AG04449 (cell line): ENCODE measurements at regions not wholly inside any gene's neighbourhood (a gene's known extent, or its start where the extent isn't known, plus 50 kb on each side); places are given as distances from the start of the nearest gene placed in this dataset.
"Not testable (repeated sequence)": the region's sequence is repeated elsewhere in the genome, so short reads cannot be mapped to it uniquely, and the experiment has no call there.

Experiments used
- CTCF ChIA-PET: fragments of 350-600 bp; formaldehyde crosslinking; extraction: SDS; loops from one replicate; lab custom pipeline; 2021; ENCODE audit warnings: antibody characterized with exemption; lab: Yijun Ruan, JAX
- POLR2A ChIA-PET: fragments of 400-600, 350-600 bp; formaldehyde crosslinking; extraction: SDS; loops from one replicate; lab custom pipeline; 2020; ENCODE audit warnings: antibody characterized with exemption, inconsistent platforms; lab: Yijun Ruan, JAX
- DNase-seq: peaks from one replicate; pipeline ENCODE4 v3.0.0-alpha.2; 2010; ENCODE audit warnings: low read depth, low spot score
- H3K4me3 ChIP-seq: 2 replicates; pipeline ENCODE4 v1.5.1; 2011; ENCODE audit warnings: low read depth, mild to moderate bottlenecking, control low read depth, low read length
- TF ChIP-seq, protein P1 (sequence below): IDR thresholded peaks from one replicate; pipeline ENCODE4 v1.5.1; 2011; ENCODE audit warnings: mild to moderate bottlenecking, moderate library complexity, low read length, control low read depth, inconsistent platforms; ENCODE audit not compliant: insufficient read depth; ENCODE audit errors: missing control alignments

DNA sequence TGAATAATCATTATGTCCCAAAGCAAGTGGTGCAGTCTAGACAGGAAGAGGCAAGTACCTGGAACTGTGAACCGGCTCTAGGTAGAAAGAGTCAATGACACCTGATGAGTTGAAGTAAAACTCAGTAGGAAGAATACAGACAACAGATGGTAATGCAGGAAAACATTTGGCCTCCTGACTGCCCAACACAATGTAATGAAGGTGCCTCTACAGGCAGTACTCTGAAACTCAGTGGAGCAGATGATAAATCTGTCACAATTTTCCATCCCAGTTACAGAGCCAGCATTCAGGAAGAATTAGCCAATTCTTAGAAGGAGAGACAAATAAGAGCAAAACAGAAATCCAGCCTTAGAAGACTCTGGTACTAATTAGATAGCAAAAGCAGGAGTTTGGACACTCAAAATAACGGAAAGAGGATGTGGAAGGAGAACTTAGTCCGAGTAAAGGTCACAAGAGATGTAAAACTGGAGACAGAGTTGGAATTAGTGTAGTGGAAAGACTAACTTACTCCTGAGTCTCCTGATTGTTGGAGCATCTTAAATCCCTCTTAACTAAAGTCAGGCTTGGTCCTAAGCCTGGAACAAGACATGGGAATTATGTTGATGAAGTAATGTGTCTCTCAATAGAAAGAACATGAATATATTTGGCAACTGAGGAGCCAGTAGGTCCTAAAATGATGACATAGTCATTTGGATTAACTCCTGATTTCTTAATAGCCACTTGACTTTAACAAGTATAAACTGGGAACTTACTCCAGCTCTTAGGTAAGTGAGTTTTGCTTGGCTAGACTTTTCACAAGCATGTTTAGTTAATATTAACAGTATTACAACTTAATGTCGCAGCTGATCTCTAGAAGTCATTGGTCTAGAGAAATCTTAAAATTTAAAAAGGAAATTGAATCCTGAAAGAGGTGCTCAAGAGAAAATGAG, 457.3 kb upstream of the MIR17HG start:
- TF ChIP-seq, protein P1, sequence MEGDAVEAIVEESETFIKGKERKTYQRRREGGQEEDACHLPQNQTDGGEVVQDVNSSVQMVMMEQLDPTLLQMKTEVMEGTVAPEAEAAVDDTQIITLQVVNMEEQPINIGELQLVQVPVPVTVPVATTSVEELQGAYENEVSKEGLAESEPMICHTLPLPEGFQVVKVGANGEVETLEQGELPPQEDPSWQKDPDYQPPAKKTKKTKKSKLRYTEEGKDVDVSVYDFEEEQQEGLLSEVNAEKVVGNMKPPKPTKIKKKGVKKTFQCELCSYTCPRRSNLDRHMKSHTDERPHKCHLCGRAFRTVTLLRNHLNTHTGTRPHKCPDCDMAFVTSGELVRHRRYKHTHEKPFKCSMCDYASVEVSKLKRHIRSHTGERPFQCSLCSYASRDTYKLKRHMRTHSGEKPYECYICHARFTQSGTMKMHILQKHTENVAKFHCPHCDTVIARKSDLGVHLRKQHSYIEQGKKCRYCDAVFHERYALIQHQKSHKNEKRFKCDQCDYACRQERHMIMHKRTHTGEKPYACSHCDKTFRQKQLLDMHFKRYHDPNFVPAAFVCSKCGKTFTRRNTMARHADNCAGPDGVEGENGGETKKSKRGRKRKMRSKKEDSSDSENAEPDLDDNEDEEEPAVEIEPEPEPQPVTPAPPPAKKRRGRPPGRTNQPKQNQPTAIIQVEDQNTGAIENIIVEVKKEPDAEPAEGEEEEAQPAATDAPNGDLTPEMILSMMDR: no peak
- ChIA-PET POLR2A (no interaction called here), CTCF (no interaction called here)
- no peak overlapping the region for H3K4me3 ChIP-seq
- no peak for DNase-seq

DNA sequence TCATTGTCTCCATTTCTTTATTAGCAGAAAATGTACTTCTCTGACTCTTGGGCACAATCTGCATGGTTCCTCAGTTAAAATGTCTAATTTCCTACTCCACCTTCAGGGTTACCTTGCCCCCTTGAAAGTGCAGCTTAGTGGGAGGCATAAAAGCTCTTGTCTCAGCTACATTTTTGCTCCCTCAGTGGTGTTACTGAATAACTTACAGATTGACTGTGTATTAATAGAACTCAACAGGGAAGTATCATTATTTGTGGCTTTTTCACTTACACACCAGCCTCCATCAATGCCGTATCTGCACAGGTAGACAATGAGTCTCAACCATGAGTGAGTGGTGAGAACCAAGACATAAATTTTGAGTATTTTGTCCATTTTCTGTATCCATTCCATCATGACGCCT, 456.2 kb upstream of the MIR17HG start:
- TF ChIP-seq, protein P1: no peak
- CTCF ChIA-PET: no interaction called here
- POLR2A ChIA-PET: no interaction called here
- no peak for DNase-seq
- no peak overlapping the region for H3K4me3 ChIP-seq

DNA sequence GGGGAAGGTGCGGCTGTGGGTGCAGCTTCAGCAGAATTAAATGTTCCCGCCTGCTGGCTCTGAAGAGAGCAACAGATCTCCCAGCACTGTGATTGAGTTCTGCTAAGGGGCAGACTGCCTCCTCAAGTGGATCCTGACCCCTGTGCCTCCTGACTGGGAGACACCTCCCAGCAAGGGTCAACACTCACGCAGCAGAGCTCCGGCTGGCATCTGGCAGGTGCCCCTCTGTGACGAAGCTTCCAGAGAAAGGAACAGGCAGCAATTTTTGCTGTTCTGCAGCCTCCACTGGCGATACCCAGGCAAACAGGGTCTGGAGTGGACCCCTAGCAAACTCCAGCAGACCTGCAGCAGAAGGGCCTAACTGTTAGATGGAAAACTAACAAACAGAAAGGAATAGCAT, 454.3 kb upstream of the MIR17HG start:
- POLR2A ChIA-PET, H3K4me3 ChIP-seq, DNase-seq, CTCF ChIA-PET: not testable (repeated sequence)

DNA sequence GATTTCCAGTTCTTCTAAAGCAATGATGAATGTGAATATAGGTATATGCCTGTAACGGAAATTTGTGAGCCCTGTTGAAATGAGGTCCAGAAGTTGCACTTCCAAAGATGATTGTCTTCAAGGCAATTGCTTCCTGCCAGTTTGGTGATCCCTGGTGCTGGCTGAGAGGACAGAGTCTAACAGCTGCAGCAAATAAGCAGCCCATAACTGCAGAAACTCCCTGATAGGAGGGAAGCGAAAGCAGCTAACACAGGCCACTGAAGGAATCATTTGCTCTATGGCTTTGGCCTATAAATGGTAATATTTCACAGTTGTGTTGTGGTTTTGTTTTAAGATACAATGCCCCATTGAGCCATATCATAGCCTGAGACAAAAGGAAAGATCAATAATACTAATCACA, 451.5 kb upstream of the MIR17HG start:
- TF ChIP-seq, protein P1: no peak
- POLR2A ChIA-PET: no interaction called here
- DNase-seq: no peak
- no peak overlapping the region for H3K4me3 ChIP-seq
- CTCF ChIA-PET: no interaction called here

DNA sequence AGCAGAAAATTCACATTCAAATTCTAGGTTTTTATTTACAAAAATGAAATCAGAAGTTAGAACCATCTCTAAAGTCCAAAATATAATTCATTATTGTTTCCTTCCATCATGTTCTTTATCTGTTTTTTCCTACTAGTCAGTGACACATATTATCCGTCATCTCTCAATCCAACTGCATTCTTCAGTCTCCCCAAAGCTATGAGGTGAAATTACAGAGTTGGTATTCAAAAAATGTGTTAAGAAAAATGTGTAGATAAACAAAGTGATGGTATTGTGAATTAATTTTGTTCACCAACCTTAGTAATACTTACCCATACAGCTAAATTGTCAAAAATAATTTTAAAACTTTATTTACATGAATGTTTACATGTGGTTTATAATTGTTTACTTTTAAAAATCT, 448.7 kb upstream of the MIR17HG start:
- POLR2A ChIA-PET: no interaction called here
- DNase-seq: no peak
- no peak overlapping the region for H3K4me3 ChIP-seq
- CTCF ChIA-PET: no interaction called here
- TF ChIP-seq, protein P1: no peak

DNA sequence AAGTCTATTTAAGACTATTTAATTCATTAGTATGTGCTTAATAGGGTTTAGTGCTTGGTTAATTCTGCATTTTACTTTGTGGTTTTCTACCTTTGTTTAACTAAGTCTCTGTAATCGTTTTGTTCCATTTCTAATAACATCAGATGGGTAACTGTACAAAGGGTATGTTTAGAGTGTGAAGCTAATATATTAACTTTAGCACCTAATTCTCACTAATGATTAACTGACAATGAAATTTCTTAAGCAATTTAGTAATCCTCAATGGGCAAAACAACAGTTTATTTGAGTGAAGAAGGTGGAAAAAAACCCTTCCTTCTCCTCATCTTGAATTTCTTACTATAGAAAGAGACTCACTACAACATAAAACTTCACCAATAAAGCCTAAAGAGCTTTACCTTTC, 448.1 kb upstream of the MIR17HG start:
- TF ChIP-seq, protein P1: no peak
- no peak for DNase-seq
- H3K4me3 ChIP-seq: no peak overlapping the region
- ChIA-PET CTCF (no interaction called here), POLR2A (no interaction called here)

DNA sequence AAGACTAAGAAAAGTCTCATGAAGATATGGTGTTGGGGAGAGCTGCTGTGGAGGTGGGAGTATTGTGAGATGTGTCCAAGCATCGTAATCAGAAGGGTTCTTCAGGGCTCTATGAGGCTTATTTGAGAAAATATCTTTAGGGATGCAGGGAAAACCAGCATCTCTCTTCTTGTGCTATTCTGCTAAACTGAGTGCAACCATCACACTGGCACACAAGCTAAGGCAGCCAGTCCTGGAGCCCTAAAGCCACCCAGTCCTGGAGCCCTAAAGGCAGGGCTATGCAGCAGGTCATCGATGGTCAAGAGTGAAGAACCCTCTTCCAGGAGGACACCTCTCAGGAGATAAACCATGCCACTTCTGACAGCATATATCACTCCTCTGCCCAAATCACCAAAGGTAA, 445.2 kb upstream of the MIR17HG start:
- H3K4me3 ChIP-seq: no peak overlapping the region
- TF ChIP-seq, protein P1: no peak
- no peak for DNase-seq
- ChIA-PET CTCF (no interaction called here), POLR2A (no interaction called here)
